Lower leg skin (tissue), 3 donors: ENCODE measurements at regions not wholly inside any gene's neighbourhood (a gene's known extent, or its start where the extent isn't known, plus 50 kb on each side); places are given as distances from the start of the nearest gene placed in this dataset.

Experiments used
- POLR2A ChIP-seq, 2 donors: fragments of 450-650 bp; IDR thresholded peaks; one replicate each; pipeline ENCODE4 v1.6.1; 2016 to 2017; ENCODE audit warnings: antibody characterized with exemption in 2 of 2, mild to moderate bottlenecking in 1 of 2, moderate library complexity in 1 of 2
- TF ChIP-seq, protein P1 (sequence below), 3 donors: fragments of 450-650 bp; IDR thresholded peaks; one replicate each; pipeline ENCODE4 v1.5.1; 2016; ENCODE audit warnings: antibody characterized with exemption in 3 of 3, mild to moderate bottlenecking in 3 of 3, moderate library complexity in 2 of 3

DNA sequence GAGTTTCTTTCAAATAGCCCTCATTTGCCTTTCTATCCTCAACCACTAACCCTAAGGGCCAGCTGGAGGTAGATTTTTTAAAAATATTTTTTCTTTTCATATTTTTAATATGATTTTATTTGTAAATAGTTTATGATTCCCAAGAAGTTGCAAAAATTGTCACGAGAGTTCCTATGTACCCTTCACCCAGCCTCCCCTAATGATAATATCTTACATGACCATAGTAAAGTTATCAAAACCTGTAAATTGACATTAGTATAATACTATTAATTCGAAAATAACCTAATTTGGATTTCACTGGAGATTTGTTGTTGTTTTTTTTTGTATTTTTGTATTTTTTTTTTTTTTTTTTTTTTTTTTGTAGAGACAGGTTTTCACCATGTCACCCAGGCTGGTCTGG lies 495.5 kb downstream of the MIAT start:
- TF ChIP-seq, protein P1, sequence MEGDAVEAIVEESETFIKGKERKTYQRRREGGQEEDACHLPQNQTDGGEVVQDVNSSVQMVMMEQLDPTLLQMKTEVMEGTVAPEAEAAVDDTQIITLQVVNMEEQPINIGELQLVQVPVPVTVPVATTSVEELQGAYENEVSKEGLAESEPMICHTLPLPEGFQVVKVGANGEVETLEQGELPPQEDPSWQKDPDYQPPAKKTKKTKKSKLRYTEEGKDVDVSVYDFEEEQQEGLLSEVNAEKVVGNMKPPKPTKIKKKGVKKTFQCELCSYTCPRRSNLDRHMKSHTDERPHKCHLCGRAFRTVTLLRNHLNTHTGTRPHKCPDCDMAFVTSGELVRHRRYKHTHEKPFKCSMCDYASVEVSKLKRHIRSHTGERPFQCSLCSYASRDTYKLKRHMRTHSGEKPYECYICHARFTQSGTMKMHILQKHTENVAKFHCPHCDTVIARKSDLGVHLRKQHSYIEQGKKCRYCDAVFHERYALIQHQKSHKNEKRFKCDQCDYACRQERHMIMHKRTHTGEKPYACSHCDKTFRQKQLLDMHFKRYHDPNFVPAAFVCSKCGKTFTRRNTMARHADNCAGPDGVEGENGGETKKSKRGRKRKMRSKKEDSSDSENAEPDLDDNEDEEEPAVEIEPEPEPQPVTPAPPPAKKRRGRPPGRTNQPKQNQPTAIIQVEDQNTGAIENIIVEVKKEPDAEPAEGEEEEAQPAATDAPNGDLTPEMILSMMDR (IDR thresholded peaks at IDR 0.05): no peak
- TF ChIP-seq POLR2A (IDR thresholded peaks at IDR 0.05): no peak
